ENCODE measurements at regions not wholly inside any gene's neighbourhood (a gene's known extent, or its start where the extent isn't known, plus 50 kb on each side); places are given as distances from the start of the nearest gene placed in this dataset.

- ChIA-PET CTCF (no interaction called here), POLR2A (no interaction called here)
- H3K4me1 ChIP-seq: no peaks in the 10 kb centered on the region
- no TSS peak for BruUV-seq (replicated peaks)
- Mint-ChIP-seq H3K27me3 (ENCODE audit: insufficient read depth, unreplicated experiment) (no peaks in the 10 kb centered on the region), H3K4me1 (ENCODE audit: low read depth, unreplicated experiment) (no peaks in the 10 kb centered on the region), H3K36me3 (ENCODE audit: insufficient read depth, unreplicated experiment) (no peaks in the 10 kb centered on the region), H3K9me3 (ENCODE audit: unreplicated experiment) (no peaks in the 10 kb centered on the region), H3K4me3 (ENCODE audit: unreplicated experiment) (no peak overlapping the region), H3K27ac (ENCODE audit: unreplicated experiment) (no peak overlapping the region)
- no peak for DNase-seq
- no peaks in the 10 kb centered on the region for H3K27me3 ChIP-seq (replicated peaks; ENCODE audit: control insufficient read depth, insufficient read depth, low read length)
- no peaks in the 10 kb centered on the region for H3K9me3 ChIP-seq
- TF ChIP-seq CTCF (IDR thresholded peaks at IDR 0.05; ENCODE audit: insufficient read depth in 1 of 2, low read depth in 1 of 2, low read length in 1 of 2, severe bottlenecking in 1 of 2, unreplicated experiment in 1 of 2): no peak
- intact Hi-C loops (cut with micrococcal nuclease; ENCODE audit: unreplicated experiment): no loop called here
- no peak overlapping the region for H3K4me3 ChIP-seq (ENCODE audit: low read depth, low read length)
- H3K36me3 ChIP-seq (ENCODE audit: control insufficient read depth, insufficient read depth, low read length): no peaks in the 10 kb centered on the region
Measured at GRCh38 chr5:23884405-23885031, 377.1 kb downstream of the PRDM9 start.

GRCh38 chr5:23893561-23893960 lies 386.2 kb downstream of the PRDM9 start:
- H3K4me1 Mint-ChIP-seq (ENCODE audit: low read depth, unreplicated experiment): no peaks in the 10 kb centered on the region
- DNase-seq: no peak
- Histone ChIP-seq H3K27me3 (replicated peaks; ENCODE audit: control insufficient read depth, insufficient read depth, low read length) (no peaks in the 10 kb centered on the region), H3K4me1 (no peaks in the 10 kb centered on the region), H3K36me3 (ENCODE audit: control insufficient read depth, insufficient read depth, low read length) (no peaks in the 10 kb centered on the region), H3K9me3 (no peaks in the 10 kb centered on the region; the same call in 1 of the 2 replicates), H3K4me3 (ENCODE audit: low read depth, low read length) (no peak overlapping the region)
- H3K27me3 Mint-ChIP-seq (ENCODE audit: insufficient read depth, unreplicated experiment): no peaks in the 10 kb centered on the region
- ChIA-PET CTCF (no interaction called here), POLR2A (no interaction called here)
- H3K4me3 Mint-ChIP-seq (ENCODE audit: unreplicated experiment): no peak overlapping the region
- intact Hi-C loops (cut with micrococcal nuclease; ENCODE audit: unreplicated experiment): no loop called here
- H3K9me3 Mint-ChIP-seq (ENCODE audit: unreplicated experiment): no peaks in the 10 kb centered on the region
- BruUV-seq (replicated peaks): no TSS peak
- H3K36me3 Mint-ChIP-seq (ENCODE audit: insufficient read depth, unreplicated experiment): no peaks in the 10 kb centered on the region
- no peak for TF ChIP-seq CTCF (IDR thresholded peaks at IDR 0.05; ENCODE audit: insufficient read depth in 1 of 2, low read depth in 1 of 2, low read length in 1 of 2, severe bottlenecking in 1 of 2, unreplicated experiment in 1 of 2)
- H3K27ac Mint-ChIP-seq (ENCODE audit: unreplicated experiment): no peak overlapping the region

- Mint-ChIP-seq H3K4me3 (ENCODE audit: unreplicated experiment) (no peak overlapping the region), H3K4me1 (ENCODE audit: low read depth, unreplicated experiment) (no peaks in the 10 kb centered on the region), H3K9me3 (ENCODE audit: unreplicated experiment) (no peaks in the 10 kb centered on the region), H3K27me3 (ENCODE audit: insufficient read depth, unreplicated experiment) (no peaks in the 10 kb centered on the region), H3K27ac (ENCODE audit: unreplicated experiment) (no peak overlapping the region), H3K36me3 (ENCODE audit: insufficient read depth, unreplicated experiment) (no peaks in the 10 kb centered on the region)
- no peaks in the 10 kb centered on the region for H3K36me3 ChIP-seq (ENCODE audit: control insufficient read depth, insufficient read depth, low read length)
- H3K27me3 ChIP-seq (replicated peaks; ENCODE audit: control insufficient read depth, insufficient read depth, low read length): no peaks in the 10 kb centered on the region
- no peaks in the 10 kb centered on the region; the same call in 1 of the 2 replicates for H3K9me3 ChIP-seq
- CTCF ChIA-PET: no interaction called here
- H3K4me1 ChIP-seq: no peaks in the 10 kb centered on the region
- no peak for DNase-seq
- POLR2A ChIA-PET: no interaction called here
- H3K4me3 ChIP-seq (ENCODE audit: low read depth, low read length): no peak overlapping the region
- intact Hi-C loops (cut with micrococcal nuclease; ENCODE audit: unreplicated experiment): no loop called here
- BruUV-seq (replicated peaks): no TSS peak
- no peak for TF ChIP-seq CTCF (IDR thresholded peaks at IDR 0.05; ENCODE audit: insufficient read depth in 1 of 2, low read depth in 1 of 2, low read length in 1 of 2, severe bottlenecking in 1 of 2, unreplicated experiment in 1 of 2)
Measured at GRCh38 chr5:23895614-23896013, 388.2 kb downstream of the PRDM9 start.

Measured in Caco-2 (cell line).